ENCODE measurements at regions not wholly inside any gene's neighbourhood (a gene's known extent, or its start where the extent isn't known, plus 50 kb on each side); places are given as distances from the start of the nearest gene placed in this dataset.

DNA sequence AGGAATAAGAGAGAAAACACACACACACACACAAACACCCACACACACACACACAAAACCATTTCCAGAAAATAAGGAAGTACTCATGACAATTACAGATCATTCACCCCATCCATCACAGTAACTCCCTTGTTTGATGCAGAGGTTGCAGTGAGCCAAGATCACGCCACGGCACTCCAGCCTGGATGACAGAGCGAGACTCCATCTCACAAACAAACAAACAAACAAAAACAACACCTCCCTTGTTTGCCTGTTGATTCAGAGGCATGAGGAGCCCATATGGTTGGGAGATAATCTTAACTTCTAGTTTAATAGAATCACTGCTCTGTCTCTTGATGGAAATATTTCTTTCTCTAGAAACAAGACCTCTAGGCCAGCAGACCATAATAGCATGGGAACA lies 2043.5 kb upstream of the AGA start:
- no peak for DNase-seq (ENCODE audit: extremely low read depth, low read depth, low spot score)

DNA sequence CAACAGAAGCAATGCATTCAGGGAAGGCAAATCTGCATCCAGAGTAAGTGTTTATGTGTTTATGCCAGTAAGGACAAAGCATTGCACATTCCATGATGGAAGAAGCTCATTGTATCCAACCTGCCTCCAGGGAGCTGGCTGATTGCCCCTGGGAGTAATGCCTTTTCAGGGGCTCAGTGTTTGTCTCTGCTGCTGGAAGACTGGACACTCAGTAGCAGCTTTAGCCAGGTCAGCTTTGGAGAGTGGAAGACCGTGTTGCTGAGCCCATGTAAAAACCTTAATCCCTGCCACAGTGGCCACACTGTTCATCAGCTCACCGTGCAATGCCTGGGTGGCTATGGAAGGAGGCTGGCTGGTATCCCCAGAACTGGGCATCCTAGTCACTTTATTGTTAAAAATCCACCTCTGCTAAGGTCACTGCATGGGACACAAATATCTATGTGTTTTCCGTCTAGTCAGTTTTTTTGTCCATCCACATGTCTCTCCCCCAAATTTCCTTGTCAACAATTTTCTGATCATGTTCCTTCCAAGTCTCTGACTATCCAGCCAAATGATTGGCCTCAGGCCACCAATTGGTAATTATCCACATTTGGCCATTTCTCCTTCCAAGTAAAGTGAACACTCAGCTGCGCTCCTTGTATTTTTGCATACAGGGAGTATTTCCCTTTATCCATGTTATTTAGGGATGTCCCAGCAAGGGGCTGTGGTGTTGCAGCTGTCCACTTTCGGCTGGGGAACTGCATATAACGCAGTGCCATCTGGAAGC lies 2044.5 kb upstream of the AGA start:
- no peak for DNase-seq (ENCODE audit: extremely low read depth, low read depth, low spot score)

DNA sequence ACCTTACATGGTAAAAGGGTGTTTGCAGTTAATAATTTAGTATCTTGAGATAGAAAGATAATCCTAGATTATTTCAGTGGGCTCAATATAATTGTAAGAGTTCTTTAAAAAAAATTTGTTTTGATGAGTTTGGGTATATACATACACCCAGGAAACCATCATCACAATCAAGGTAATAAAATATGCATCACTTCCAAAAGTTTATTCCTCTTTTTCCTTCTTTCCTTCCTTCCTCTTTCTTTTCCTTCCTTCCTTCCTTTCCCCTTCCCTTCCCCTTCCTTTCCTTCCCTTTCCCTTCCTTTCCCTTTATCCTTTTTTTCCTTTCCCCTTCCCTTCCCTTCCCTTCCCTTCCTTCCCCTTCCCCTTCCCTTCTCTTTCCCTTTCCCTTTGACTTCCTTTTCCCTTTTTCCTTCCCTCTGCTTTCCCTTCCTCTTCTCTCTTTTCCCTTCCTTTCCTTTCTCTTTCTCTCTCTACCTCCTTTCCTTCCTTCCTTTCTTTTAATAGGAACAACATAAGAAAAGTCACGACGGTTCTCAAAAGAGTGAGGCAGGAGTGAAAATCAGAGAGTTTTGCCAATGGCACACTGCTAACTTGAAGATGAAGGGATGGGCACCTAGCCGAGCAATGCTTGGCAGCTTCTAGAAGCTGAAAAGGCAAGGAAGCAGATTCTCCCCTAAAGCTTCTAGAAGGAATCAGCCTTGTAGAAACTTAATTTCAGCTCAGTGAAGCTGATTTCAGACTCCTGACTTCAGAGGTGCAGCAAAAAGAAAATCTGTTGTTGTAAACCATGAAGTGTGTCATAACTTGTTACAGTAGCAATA lies 2050.2 kb upstream of the AGA start:
- no peak for DNase-seq (ENCODE audit: extremely low read depth, low read depth, low spot score)

DNA sequence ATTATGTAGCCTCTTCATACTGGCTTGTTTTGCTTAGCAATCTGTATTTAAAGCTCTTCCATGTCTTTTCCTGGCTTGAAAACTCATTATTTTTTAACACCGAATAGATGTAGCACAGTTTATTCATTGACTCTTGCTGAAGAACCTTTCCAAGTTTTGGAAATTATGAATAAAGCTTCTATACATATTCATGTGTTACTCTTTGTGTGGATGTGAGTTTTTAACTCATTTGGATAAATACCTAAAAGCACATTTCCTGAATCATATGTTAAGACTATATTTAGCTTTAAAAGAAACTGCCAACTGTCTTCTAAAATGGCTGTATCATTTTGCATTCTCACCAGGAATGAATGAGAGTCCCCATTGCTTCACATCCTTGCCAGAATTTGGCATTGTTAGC lies 2061.7 kb upstream of the AGA start:
- DNase-seq (ENCODE audit: extremely low read depth, low read depth, low spot score): no peak

DNA sequence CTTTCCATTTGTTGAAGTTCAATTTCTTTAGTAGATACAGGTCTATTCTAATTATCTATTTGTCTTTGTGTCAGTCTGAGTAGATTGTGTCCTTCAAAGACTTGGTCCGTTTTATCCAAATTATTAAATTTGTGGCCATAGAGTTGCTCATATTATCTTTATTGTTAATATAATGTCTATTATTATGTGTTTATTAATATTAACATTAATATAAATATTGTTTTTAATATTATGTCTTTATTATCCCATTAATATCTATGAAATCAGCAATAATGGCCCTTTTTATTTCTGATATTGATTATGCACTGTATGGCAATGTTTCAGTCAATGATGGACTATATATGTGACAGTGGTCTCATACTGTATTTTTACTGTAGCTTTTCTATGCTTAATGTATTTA lies 2067.3 kb upstream of the AGA start:
- no peak for DNase-seq (ENCODE audit: extremely low read depth, low read depth, low spot score)

DNA sequence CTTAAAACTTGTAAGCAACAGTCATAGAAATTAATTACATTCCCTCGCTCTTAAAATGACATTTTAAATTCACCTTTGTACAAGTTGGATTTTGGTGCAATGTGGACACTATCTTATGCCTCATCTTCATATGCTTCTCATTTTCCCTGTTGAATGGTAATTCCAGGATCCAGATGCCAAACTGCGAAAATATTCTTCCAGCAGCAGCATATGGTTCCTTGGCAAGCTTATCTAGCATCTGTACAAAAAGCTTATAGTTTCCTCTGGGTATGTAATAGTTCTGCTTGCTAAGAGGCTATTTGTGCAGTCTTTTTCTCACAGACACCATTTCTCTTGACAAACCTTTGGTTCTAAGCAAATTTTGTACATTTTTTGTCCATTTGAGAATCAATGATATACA lies 2079.7 kb upstream of the AGA start:
- DNase-seq (ENCODE audit: extremely low read depth, low read depth, low spot score): no peak

DNA sequence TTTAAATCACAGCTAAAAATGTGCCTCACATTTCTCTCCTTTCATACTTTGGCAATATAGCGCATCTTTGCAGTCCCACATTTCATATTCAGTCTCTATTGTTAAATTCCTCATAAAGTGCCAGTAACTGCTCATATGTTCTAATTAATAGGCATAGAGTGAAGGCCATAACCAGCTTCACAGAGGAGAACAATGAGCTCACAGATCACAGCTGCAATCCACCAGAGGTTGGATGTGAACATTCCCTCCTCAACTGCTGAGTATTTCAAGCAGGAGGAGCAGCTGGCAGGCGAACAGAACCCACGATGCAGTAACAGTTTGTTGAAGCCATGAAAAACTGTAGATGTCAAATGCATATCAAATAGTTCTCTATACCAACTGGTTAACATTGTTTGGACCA lies 2088.7 kb upstream of the AGA start:
- DNase-seq (ENCODE audit: extremely low read depth, low read depth, low spot score): no peak

DNA sequence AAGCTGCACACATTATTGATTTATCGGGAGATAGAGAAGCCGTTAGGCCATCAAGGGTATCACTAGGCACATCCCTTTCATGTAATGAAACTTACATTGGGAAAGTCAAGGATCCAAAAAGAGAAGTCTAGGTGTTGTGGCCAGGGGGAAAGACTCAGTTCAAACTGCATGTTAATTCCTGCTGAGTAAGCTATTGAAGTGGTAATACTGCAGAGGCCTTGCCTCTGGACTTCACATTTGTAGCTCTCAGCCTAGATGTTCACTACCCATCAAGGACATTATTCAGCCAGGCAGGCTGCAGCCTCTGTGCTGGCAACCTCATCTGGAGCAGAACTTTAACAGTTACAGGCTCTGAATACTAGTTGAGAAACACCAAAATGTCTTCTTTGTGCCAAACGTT lies 2094.5 kb upstream of the AGA start:
- no peak for DNase-seq (ENCODE audit: extremely low read depth, low read depth, low spot score)

DNA sequence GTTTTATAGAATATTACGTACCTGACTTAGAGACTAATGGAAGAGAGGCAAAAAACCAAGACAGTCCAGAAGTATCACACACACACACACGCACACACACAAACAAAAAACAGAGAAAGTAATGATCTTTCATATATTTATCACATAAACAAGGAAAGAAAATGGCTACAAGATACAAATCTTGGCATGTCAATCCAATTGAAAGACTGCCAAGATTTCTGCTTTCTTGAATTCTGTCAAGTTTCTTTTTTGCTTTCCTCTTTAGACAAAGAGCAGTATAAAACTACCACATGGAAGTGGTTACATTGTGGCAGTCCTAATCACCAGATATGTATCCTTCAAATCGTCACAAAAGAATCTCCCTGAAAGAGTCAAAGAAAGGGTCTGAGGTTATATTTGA lies 2097.4 kb upstream of the AGA start:
- no peak for DNase-seq (ENCODE audit: extremely low read depth, low read depth, low spot score)

DNA sequence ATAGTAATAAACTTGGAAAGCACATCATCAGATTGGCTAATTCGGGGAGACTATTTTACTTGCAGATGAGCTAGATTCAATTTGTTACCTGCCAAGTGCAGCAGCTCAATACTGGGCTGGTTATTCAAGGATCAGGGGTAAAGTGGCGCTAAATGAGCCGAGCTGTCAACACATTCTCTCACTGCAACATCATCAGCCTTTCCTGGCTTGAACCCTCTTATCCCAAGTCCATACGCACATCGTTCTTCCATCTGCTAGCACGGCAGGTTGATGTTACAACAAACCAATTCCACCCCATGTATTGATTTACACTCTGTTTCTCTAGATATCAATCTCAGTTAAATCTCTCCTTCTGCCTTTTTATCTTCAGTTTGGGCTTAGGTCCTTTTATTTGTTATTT lies 2101.5 kb upstream of the AGA start:
- DNase-seq (ENCODE audit: extremely low read depth, low read depth, low spot score): no peak

DNA sequence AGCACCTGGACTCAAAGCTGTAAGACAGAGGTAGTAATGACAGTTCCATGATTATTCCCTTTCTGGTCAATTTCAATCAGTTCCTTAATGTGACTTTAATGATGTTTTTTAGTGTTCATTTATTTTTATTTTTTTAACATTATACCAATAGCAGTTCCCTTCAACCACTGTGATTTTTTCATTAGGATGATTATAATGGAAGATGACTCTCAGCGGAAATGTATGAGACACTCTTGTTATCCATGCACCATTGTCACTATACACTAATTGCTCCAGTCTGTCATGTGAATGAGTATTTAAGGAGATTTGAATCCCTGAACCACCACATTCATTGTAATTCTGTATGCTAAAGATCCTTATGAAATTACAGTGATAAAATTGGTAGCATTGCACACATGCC lies 2102.3 kb upstream of the AGA start:
- DNase-seq (ENCODE audit: extremely low read depth, low read depth, low spot score): no peak

DNA sequence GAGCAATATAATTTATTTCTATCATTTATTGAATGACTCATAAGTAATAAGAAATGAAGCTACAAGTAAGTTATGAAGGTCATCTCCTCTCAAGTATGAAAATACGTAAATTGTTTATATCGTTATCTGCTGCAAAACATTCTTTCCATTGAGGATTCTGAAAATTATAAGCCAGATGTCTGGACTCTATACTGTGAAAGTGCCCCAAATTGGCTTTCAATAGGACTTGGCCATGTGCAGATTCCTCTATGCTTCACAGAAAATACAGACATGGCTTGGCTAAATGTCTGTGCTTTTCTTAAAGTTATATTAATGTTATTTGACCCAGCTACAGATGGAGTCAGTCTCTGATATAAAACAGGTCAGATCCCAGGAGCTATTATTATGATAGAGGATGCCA lies 2109.9 kb upstream of the AGA start:
- DNase-seq (ENCODE audit: extremely low read depth, low read depth, low spot score): no peak

DNA sequence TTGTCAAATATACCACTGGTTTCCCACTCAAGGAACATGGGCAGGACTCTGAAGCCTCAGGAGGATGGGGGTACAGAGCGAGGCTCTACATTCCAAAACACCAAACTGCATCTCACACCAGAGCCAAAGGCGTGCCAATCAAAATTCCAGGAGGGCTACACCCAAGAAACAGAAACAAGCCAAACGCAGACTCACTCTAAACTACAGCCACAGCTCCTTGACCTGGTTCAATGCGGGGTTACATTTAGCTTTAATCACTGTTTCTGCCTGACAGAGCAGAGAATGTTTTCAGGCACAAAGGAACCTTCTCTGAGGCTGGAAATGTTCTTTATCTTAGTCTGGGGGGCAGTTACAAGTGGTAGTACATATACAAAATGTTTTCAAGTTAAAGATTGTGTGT lies 2121.5 kb upstream of the AGA start:
- DNase-seq (ENCODE audit: extremely low read depth, low read depth, low spot score): no peak

DNA sequence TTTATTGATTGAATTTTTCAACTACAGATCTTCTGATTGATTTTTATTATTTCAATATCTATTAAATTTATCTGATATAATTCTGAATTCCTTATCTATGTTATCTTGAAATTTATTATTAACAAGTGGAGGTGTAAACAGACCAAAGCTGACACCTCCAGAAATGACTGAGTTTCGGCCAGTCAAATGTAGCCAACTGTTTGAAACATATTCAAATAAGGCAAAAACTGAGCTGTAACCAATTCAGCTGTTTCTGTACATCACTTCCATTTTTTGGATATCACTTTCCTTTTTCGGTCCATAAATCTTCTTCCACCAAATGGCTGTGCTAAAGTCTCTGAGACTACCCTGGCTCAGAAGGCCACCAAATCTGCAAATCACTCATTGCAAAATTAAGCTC lies 2127.3 kb upstream of the AGA start:
- no peak for DNase-seq (ENCODE audit: extremely low read depth, low read depth, low spot score)

DNA sequence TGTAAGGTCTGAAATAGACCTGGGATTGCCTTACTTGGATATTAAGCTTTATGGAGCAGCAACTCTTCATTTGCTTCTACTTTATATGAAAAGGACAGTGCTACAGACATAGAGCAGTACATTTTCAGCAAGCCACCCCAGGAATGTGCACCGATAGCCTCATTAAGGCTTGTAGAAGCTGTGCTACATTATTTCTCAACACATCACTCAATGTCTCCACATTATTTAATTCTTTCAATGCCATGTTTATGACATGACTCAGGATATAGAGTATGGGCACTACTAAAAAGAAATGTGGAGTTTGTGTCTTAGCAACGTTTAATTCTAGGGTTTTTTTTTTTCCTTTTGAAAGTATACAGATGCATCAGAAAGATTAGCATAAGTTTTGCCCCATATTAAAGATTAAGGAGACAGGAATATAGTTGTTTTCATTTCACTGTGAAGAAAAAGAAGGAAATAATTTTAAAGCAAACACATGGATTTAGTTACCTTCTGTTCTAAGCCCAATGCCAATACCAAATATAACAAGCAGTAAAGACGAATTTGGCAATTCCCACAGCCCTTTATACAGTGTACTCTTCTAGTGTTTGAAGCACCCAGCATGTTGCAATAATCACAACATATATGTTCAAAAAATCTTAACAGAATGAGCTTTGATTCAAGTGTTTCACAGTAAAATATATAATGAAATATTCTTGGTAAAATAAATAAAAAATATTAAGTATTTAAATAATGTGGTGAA lies 2140.1 kb upstream of the AGA start:
- DNase-seq (ENCODE audit: extremely low read depth, low read depth, low spot score): no peak

DNA sequence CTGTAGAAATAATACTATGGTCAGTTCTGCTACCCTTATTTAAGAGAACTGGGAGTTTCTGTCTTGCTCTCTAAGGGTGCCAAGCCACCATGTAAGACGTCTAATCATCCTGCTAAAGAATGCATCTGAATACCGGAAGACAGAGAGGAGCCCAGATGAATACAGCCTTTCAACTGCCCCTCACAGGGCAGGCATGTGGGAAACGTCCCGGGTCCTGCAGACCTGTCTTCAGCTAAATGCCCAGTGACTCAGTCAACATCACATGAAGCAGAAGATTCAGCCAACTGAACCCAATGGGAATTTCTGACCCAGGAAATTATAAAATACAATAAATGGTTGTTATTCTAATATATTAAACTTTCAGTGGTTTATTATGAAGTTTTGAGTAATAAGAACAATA lies 2141.0 kb upstream of the AGA start:
- no peak for DNase-seq (ENCODE audit: extremely low read depth, low read depth, low spot score)

DNA sequence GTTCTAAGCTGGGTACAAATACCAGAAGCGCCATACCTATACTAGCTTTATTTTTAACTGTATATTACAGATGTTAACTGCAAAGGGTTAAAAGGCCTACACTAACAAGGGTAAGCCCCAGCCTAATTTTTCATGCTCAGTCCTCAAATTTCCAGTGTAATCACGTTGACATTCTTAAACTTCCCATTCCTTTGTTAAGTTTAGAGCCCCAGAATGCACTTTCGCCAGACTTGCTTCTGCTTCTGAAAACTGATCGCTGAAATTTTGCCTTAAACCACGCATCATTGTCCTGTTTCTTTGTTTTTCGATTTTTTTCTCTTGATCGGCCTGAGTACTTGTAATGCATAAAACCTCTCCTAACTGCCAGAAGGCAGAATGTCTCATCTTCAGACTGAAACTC lies 2141.9 kb upstream of the AGA start:
- DNase-seq (ENCODE audit: extremely low read depth, low read depth, low spot score): no peak

DNA sequence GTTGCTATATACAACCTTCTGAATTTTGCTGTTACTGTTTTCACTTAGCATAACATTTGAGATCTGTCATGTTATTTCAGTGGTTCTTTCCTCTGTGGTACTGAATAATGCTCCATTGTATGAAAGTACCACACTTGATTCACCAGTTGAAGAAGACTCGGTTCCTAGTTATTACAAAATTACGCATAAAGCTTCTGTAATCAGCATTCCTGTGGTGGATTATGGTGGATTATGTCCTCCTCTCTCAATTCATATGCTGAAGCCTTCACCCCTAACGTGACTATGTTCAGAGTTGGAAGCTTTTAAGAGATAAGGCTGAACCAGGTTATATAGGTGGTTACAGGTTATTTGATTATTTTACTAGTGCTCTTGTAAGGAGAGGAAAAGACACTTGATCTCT lies 2143.5 kb upstream of the AGA start:
- DNase-seq (ENCODE audit: extremely low read depth, low read depth, low spot score): no peak

DNA sequence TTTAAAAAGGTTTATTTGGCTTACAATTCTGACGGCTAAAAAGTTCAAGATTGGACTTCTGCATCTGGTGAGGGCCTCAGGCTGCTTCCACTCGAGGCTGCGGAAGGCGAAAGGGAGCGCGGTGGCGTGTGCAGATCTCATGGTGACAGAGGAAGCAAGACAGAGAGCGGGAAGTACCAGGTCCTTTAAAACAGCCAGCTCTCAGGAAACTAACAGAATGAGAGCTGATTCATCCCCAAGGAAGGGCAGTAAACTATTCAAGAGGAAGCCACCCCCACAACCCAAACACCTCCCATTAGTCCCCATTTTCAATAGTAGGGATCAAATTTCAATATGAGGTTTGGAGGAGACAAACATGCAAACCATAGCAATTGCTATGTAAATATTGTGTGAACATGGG lies 2144.2 kb upstream of the AGA start:
- no peak for DNase-seq (ENCODE audit: extremely low read depth, low read depth, low spot score)

DNA sequence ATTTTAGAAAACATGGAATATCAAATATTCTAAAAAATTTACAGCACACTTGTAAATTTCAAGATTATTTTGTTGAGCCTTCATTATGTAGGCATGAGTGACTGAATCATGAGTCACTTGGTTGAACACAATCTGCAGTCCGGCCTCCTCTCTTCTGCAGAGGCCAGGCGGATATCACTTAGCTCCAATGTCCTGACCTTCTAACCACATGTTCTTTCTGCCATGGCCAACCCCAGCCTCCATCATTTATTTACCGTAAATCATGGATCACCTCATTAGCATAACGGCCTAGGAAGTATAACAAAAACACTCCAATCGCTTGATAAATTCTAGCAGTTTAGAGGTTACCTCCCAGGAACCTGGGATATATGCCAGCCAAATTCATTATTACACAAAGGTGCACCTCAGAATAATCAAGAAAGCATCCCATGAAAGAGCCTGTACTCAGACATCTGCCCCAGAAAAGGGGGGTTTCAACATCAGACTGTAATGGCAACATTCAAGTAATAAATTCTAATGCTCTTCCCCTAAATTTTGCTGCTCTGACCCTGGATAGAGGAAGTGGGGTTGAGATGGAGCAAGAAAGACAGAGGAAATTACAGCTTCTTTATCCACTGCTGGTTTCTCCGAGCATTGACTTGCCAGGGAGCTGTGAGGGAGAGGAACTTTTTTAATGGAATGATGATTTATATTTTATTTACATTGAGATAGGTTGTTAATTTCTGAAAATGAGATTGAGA lies 2153.6 kb upstream of the AGA start:
- DNase-seq (ENCODE audit: extremely low read depth, low read depth, low spot score): no peak

DNA sequence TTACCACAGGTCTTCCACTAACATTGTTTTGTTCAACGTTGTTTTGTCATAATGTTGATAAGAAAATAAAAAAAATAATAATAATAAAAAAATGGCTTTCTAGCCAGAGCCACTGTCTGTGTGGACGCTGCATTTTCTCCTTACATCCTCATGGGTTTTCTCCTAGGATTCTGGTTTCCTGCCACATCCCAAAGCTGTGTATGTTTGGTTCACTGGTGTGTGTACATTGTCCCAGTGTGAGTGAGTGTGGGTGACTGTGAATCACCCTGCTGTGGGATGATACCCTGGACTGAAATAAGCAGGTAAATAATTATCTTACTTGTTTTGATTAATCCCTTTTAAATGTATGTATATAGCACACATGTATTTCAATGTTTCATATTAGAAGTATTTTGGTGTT lies 2154.4 kb upstream of the AGA start:
- DNase-seq (ENCODE audit: extremely low read depth, low read depth, low spot score): no peak
